HG03520 (cell line): ENCODE measurements at regions not wholly inside any gene's neighbourhood (a gene's known extent, or its start where the extent isn't known, plus 50 kb on each side); places are given as distances from the start of the nearest gene placed in this dataset.

Experiments
- ATAC-seq: cut with Tn5 transposase; IDR thresholded peaks from one replicate; pipeline ENCODE4 v1.9.1; 2021; ENCODE audit warnings: mild to moderate bottlenecking, moderate library complexity; ENCODE audit not compliant: unreplicated experiment

DNA sequence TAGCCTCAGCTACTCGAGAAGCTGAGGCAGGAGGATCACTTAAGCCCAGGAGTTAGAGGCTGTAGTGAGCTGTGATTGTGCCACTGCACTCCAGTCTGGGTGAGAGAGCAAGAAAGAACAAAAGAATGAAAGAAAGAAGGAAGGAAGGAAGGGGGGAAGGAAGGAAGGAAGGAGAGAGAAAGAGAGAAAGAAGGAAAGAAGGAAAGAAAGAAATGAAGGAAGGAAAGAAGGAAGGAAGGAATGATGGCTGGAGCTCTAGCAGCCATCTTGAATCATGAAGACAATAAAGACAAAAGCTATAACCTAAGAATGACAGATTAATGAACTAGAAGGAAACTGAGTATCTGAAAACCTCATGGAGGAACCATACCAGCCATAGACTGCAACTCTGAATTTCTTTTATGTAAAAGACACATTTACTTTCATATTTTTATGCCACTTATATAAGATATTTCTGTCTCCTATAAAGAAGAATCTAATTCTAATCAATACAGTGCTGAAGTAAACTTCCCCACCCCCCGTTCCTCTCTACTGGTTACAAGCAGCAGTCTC is 522.3 kb upstream of the JARID2 start:
- ATAC-seq, result no peak

DNA sequence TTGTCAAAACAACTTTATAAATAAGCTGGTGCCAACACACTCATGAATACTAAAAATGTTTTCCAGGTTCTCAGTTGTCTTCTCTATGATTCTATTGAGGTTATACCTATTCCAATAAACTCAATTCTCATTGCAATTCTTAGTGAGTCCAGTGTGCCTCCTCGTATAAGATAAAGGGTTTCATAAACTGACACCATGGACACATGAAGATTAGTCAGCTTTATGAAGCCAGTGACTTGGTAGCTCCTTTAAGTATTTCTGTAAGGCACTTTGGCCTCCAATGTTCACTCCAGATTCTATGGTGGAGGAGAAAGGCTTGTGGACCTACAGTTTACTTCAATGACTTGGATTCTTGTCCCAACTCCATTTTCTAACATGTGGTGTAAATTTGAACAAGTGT is 521.3 kb upstream of the JARID2 start:
- ATAC-seq, result no peak

DNA sequence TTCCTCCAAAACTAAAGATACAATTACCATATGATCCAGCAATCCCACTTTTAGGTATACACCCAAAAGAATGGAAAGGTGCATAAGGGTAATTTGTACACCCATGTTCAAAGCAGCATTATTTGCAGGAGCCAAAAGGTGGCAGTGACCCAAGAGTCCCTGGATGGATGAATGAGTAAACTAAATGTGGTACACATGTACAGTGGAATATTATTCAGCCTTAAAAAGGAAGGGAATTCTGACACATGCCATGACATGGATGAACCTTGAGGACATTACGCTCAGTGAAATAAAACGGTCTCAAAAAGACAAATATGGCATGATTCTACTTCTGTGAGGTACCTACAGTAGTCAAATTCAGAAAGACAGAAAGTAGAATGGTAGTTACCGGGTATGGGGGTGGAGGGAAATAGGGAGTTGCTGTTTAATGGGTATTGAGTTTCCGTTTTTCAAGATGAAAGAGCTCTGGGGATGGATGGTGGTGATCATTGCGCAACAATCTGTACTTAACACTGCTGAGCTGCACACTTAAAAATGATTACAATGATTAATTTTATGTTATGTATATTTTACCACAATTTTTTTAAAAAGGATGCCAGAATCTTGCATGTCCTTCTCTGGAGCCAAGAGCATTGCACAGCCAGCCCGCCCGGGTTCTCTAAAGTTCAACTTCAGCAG is 518.9 kb upstream of the JARID2 start:
- ATAC-seq, result no peak

DNA sequence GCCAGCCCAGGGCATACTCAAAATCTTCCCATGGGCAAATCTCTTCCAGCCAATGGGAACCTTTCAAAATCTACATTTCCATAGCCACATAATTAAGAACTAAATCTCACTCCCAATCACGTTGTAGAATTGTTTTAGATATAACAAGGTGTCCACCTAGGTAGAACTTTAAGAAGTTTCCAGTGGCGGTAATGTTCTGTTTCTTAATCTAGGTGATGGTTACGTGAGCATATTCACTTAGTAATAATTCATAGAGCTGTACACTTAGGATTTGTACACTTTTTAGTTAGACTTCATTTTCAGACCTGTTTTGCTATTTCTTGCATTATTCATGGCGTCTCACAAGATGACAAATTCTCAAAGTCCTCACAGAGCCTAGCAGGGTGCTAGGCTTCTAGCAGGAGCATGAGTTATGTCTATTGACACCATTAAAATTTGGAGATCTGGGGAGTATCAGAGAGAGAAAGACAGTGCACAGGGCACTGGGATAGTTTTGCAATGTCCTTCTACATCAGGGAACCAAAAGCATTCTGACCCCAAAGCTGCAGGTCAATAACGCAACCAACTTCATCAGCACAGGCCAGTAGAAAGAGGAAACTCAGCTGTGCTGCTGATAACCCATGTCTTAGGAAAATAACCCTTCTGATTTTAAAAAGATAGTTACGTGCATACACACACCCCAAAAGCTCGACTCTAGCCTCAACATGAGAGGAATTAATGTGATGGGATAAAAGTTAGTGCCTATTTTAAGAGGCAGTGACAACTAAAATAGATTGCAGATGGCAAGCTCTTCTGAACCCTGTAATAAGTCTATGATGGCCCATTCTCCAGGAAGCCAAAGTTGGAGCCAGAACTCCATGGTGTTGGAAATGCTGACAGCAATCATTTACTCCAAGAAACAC is 518.1 kb upstream of the JARID2 start:
- ATAC-seq, result no peak

DNA sequence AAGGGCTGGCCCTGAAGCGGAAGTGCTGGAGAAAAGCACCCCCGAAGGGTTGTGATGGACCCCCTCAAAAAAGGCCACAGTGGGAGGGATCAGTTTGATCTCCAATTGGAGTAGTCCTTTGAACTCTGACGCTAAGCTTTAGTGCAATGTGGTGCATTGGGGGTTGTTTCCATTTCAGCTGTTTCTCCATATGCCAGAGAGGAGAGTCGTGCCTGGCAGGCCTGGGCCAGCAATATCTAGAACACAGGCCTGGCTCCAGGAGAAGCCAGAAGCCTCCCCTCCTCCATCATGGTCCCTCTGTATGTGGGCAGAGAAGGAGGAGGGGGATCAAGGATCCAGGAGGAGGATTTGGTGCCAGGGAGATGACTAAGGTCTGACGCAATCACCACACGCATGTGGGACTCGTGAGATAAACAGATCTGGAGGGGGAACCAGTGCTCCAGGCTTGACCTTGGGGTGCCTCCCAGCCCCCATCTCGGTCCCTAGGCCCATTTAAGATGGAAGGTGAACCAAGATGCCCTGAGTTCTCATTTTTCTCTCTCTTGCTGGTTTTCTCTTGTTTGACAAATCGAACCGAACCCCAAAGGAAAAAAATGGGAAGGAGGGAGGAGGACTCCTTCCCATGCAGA is 517.4 kb upstream of the JARID2 start:
- no peak for ATAC-seq

DNA sequence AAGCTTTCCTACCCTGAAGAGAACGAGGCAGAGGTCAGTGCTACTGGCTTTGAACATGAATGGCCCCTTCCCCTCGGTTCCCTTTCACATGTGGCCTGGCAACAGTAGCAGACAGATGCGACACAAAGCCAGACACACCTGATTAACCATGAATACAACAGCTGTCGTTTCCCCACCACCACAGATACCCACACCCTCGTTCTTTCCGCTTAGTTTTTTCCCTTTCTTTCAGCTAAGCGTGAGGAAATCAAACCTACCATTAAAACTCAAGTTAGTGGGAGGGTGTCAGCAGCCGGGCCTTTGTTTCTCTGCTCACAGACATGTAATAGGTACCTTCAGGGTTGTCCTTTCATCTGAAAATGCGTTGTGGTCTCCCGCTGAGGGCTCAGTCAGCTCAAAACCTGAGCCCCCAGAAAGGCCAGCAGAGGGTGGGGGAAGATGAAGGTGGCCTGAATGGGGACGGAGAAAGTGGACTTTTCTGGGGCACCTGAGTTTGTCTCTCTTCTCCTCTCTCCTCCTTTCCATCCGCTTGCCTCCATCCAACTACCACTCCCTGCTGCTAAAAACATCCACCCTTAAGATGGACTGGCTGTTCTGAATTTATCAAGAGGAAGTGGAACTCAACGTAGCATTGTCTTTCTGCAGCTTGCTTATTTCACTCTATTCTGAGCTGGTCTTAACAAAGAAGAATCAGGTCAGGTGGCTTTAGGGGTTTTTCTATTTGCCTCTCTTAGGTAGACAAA is 516.6 kb upstream of the JARID2 start:
- no peak for ATAC-seq

DNA sequence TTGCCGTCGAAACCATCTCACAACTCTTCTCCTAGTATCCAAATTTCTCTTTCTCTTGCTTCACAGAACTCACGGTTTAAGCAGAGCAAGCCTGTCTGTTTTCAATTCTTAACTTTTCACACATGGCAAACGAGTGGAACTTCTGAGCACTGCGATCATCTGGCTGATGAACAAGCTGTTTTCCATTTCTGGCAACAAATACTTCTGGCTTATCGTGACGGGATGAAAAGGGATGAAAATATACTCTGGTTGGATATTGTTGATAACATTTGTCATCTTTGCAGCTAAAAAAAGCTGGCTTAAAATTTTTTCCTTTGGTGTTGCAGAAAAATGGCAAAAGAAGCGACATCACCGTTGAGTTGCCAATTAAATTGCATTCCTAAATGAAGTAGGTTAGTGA is 515.2 kb upstream of the JARID2 start:
- ATAC-seq, result no peak

DNA sequence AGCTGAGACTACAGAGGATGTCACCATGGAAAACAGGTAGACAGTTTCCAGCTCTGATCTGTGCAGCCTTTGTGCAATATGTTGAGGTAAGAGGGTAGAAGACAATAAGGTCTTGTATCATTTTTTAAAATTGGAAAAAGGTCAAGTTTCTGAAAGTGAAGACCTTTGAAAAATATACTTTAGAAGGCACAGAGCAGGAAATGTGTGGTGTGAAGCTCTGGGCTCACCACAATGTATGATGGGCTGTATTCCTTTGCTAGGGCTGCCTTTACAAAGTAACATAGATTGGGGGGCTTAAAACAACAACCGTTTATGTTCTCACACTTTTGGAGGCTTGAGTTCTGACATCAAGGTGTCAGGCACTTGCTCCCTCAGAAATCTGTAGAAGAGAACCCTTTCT is 514.3 kb upstream of the JARID2 start:
- no peak for ATAC-seq

DNA sequence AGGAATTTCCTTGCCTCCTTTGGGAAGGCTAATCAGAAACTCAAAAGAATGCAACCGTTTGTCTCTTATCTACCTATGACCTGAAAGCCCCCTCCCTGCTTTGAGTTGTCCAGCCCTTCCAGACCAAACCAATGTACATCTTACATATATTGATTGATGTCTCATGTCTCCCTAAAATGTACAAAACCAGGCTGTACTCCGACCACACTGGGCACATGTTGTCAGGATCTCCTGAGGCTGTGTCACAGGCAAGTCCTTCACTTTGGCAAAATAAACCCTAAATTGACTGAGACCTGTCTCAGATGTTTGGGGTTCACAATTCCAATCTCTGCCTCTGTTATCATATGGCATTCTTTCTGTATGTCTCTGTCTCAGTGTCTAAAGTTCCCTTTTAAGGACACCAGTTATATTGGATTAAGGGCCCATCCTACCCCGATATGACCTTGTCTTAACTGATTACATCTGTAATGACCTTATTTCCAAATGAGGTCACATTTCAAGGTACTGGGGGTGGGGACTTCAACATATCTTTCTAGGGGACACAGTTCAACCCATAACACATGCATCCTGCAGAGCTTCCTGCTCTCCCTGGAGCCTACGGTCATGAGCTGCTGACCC is 513.5 kb upstream of the JARID2 start:
- ATAC-seq, result no peak

DNA sequence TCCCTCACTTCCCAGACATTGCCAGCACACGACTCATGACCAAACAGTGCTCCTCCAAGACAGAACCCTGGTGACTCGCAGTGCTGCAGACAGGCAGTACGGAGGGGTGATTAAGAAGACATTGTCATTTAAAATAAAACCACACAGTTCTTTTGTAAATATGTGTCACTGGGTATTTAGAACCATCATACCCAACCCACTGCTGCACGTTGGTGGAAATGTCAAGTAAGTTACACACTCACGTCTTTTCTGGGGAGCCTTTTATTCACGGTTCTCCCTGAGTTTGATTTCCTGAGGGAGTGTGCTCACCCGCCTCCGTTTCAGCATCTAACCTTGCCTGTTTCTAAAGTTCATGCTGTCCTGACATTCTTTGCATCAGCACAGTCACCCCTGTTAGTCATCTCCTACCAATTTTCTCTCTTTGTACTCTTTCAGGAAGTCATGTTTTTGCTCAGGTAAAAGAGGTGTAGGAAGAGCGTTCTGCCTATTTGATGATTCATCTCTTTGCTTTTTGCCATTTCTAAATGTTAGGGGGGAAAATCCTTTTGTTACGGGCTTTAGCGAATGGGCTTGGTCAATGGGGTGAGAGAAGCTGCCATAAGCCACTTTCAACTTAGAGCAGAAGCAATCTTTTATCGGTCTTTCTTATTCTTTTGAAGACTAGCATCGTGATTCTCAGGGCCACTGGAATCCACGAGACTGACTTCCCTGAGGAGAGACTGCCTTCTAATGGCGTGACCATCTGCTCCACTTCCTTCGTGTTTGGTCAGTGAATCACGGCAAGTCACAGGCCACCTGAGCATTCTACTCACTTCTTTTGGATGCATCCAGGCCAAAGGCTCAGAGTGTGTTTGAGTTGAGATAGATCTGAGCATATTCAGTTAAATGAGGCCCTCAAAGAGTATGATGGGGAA is 512.8 kb upstream of the JARID2 start:
- no peak for ATAC-seq

DNA sequence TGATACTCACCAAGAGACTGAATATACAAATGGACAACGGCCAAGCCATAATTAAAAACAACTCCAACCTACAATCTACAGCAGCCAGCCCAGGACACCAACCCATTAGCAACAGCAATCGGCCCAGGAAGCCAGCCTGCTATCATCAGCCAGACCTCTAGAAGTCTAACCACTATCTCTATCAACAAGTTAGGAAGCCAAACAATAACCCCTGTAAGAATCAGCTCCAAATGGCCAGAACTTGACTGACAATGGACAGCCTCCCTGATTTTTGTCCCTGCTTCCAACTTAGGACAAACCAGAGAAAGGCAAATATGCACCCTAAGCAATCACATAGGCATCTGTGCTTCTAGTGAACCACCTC is 511.8 kb upstream of the JARID2 start:
- ATAC-seq, result no peak

DNA sequence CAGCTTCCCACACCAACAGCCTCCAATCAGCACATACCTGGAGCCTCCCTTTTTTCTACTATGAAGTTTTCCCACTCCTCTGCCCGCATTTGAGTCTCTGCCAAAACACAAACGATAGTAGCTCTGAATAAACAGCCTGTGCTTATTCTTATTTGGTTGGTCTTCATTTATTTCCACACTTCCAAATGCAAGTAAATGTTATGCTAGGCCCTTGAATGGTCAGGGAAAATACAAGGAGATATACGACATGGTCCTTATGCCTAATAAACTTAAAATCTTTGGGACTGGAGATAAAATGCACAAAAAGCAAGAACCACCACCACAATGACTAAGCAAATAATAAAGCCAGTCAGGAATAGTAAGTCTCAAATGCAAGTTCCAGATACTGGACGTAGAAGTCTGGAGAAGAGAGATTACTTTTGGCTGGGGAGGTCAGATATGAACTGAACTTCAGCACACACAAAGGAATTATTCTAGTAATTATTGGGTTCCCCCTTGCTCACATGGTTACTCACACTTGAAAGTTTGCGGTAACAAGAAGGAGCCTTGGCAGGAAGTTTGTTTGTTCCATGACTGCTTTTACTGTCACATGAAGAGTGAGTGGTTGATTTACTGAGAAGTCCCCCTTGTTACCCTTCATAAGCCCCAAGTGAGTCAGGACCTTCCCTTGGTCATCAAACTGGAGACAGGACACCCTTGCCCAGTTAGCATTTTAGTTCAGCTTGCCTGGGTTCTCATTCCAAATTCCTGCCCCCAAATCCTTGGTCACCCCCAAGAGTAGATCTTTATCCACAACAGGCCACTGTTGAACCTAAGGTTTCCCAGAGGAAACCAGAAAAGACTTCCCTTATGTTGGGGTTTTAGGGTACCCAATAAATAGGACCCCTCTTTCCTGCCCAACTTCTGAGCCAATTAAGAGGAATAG is 511.2 kb upstream of the JARID2 start:
- ATAC-seq, result peak; percentile 82

DNA sequence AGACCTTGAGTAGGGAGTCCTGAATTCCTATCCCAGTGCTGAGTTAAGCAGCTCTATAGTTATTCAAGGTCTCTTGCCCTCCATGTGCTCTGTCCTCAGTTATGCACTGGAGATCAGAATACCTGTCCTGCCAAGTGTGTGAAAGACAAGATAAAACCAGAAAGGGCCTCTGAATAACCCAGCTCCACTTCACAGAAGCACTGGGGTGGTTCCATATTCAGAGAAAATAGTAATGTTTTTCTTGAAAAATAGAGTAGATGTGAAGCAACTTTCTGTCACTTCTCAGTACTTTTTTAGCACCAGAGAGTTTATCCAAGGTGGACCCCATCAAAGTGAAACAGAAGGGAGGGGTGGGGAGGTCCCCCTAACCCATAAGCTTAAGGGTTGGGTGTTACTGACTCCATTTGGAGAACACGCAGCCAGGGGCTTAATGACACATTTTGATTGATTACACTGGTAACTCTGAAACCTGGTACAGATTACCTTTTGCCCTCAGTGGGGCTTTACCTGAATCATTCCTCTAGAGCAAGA is 509.8 kb upstream of the JARID2 start:
- ATAC-seq, result no peak

DNA sequence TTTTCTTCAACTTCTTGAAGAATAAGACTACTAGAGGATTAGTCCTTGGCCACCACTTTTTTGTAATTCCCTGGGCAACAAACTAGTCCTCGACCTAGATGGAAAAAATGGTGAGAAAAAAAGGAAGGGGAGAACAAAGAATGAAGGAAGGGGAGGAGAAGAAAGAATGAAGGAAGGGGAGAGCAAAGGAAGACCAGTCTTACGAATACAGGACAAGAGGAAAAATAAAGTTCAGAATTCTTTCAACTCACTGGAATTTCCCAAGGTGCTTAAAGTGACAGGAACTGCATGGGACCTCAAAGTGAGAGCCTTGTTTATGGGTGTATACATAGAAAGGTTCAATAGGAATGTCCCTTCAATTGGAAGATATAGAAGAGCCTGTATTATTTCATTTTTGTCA is 509.3 kb upstream of the JARID2 start:
- no peak for ATAC-seq

DNA sequence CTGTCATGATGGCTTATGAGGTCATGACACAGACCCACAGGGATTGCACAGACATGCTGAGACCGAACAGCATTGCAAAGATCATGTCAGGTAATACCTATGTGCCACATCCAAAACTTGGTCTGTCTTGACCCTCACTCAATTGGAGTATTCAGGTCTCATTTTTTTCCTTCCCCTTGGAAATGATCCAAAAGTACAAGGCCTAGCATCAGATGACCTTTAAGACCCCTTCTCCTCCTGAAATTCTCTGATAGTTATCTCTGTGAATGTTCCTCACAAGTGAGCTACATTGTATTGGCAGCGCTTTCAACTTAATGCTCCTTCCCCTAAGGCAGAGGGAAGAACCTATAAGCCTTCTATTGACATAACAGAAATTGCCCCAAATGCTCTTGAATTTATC is 507.4 kb upstream of the JARID2 start:
- ATAC-seq, result no peak

DNA sequence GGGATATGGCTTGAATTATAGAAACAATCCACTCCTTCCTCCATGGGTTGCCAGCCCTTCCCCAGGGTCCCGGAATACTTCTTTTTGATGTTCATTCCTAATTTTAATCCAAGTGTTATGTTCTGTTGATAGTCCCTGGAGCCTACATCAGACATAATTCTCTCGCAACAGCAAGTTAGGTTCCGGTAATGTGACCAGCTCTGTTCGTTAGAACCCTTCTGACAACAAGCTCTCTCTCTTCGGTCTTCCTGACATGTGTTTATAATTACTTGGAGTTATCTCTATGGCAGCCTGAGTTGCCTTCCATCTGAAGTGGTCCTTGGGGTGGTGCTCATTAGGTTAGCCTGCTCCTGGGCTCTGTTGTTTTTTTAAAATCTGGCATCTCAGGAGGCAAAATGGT is 506.9 kb upstream of the JARID2 start:
- ATAC-seq, result no peak

DNA sequence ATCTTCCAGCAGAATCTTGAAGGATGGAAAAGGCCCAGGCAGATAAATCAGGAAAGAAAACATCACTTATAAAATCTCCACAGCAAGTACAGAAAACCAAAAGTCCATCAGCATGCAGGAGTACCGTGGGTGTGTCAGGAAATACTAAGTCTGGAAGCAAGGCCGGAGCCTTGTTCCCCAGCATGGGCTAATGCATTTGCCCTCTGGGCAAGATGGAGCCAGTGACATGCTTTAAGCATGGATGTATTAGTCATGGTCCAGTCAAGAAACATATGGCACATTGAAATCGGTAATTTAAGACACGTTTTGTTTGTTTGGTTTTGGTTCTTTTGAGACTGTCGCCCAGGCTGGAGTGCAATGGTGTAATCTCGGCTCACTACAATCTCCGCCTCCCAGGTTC is 506.0 kb upstream of the JARID2 start:
- ATAC-seq, result no peak

DNA sequence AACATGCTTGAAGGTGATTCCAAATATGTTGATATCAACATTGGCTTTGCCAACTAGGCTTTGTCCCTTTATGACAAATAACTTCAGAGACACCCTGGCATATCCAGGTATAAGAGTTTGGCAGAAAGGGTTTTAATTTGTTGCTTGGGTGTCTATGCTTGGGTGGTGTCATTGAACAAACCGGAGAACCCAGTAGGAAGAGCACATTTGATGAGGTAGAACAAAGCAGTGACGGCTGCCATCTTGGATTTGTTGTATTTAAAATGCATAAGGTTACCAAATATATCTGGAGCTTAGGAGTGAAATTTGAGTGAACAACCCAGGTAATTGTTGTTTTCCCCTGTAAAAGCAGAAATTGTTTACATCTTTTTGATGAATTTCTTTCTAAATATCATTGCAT is 503.7 kb upstream of the JARID2 start:
- no peak for ATAC-seq
